ENCODE measurements at regions not wholly inside any gene's neighbourhood (a gene's known extent, or its start where the extent isn't known, plus 50 kb on each side); places are given as distances from the start of the nearest gene placed in this dataset.

DNA sequence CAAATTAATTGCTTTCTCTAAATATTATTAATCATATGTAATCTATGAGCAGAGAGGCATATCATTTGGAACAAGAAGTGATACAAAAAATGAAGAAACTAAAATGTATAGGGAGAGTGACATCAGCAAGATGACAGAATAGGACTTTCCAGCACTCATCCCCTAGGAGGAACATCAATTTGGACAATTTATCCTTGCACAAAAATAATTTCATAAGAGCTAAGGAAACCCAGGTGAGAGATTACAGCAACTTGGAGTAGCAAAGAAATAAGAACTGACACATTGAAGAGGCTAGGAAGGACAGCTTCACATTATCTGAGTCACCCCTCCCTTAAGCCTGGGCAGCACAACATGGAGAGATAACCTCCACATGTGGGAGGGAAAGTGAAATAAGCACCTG lies 347.5 kb downstream of the MAFB start:
- H4K91ac ChIP-seq (replicated peaks; ENCODE audit: insufficient read length, low read length): no peak overlapping the region
- H2BK12ac ChIP-seq (ENCODE audit: low read depth, low read length): no peak overlapping the region
- no peak overlapping the region for H3K4me3 ChIP-seq (ENCODE audit: extremely low read depth in 1 of 4, insufficient read depth in 2 of 4, low read depth in 3 of 4, low read length in 4 of 4)
- H3K14ac ChIP-seq (ENCODE audit: insufficient read length): no peak overlapping the region
- H3K79me2 ChIP-seq (ENCODE audit: control insufficient read depth in 1 of 2, insufficient read depth in 2 of 2, low read length in 2 of 2): no peaks in the 10 kb centered on the region
- H3K4ac ChIP-seq (replicated peaks; ENCODE audit: insufficient read length, low read depth, low read length): no peak overlapping the region
- H2BK20ac ChIP-seq (ENCODE audit: low read length): no peak overlapping the region
- no peak overlapping the region for H3K23ac ChIP-seq (ENCODE audit: insufficient read length)
- DNase-seq (ENCODE audit: low read depth in 1 of 2, low spot score in 2 of 2) (no peak), FAIRE-seq (no peak)
- ChIA-PET POLR2A (ENCODE audit: partially characterized antibody) (no interaction called here), CTCF (ENCODE audit: partially characterized antibody) (no interaction called here)
- no peak overlapping the region for H4K8ac ChIP-seq (ENCODE audit: extremely low read depth, insufficient read depth, low read length)
- H4K20me1 ChIP-seq (replicated peaks in 1 of 2; ENCODE audit: control insufficient read depth in 1 of 2, insufficient read depth in 2 of 2, low read length in 2 of 2): no peaks in the 10 kb centered on the region
- peaks cover 5 to 10% of the 10 kb centered on the region in 2 experiments; a peak in 2 of 4 replicates for H3K9me3 ChIP-seq (ENCODE audit: insufficient read depth in 2 of 2, low read depth in 1 of 2, low read length in 1 of 2)
- no peak overlapping the region for H3K27ac ChIP-seq (ENCODE audit: low read depth, low read length)
- H2AK5ac ChIP-seq (ENCODE audit: low read depth, low read length): no peak overlapping the region
- H3K56ac ChIP-seq (replicated peaks; ENCODE audit: insufficient read length, low read depth, low read length): no peak overlapping the region
- H2BK15ac ChIP-seq (ENCODE audit: low read length): no peak overlapping the region
- no peak overlapping the region for H2BK5ac ChIP-seq (ENCODE audit: low read depth, low read length)
- H2BK120ac ChIP-seq (replicated peaks; ENCODE audit: low read depth, low read length): no peak overlapping the region
- H3K36me3 ChIP-seq (ENCODE audit: control insufficient read depth in 2 of 4, insufficient read depth in 4 of 4, low read length in 3 of 4): no peaks in the 10 kb centered on the region
- H3K4me2 ChIP-seq (ENCODE audit: insufficient read depth in 1 of 2, low read depth in 2 of 2, low read length in 2 of 2): no peak overlapping the region
- H3K23me2 ChIP-seq (ENCODE audit: low read depth, low read length): no peaks in the 10 kb centered on the region
- H2AFZ ChIP-seq (ENCODE audit: low read length): no peak overlapping the region
- H3K18ac ChIP-seq (ENCODE audit: extremely low read depth, low read length): no peak overlapping the region
- no peak overlapping the region for H3K9ac ChIP-seq (replicated peaks in 1 of 4; ENCODE audit: extremely low read depth in 1 of 4, low read depth in 3 of 4, low read length in 3 of 4)
- H3K27me3 ChIP-seq (replicated peaks in 1 of 4; ENCODE audit: control insufficient read depth in 3 of 4, extremely low read depth in 1 of 4, insufficient read depth in 3 of 4, low read length in 3 of 4): no peaks in the 10 kb centered on the region
- H4K5ac ChIP-seq (ENCODE audit: insufficient read length, low read depth, low read length): no peak overlapping the region
- no peaks in the 10 kb centered on the region for H3K4me1 ChIP-seq (replicated peaks in 1 of 4; ENCODE audit: control insufficient read depth in 3 of 4, insufficient read depth in 4 of 4, low read length in 3 of 4)
- H3K79me1 ChIP-seq (ENCODE audit: low read depth, low read length): no peaks in the 10 kb centered on the region
- TF ChIP-seq BRCA1 (IDR thresholded peaks at IDR 0.05; ENCODE audit: low read depth, low read length): no peak
- no peak for TF ChIP-seq FOSL1 (IDR thresholded peaks at IDR 0.05; ENCODE audit: insufficient read depth, low read depth, low read length)
- TF ChIP-seq, protein P1, sequence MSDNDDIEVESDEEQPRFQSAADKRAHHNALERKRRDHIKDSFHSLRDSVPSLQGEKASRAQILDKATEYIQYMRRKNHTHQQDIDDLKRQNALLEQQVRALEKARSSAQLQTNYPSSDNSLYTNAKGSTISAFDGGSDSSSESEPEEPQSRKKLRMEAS (IDR thresholded peaks at IDR 0.05): no peak
- TF ChIP-seq NRF1 (IDR thresholded peaks at IDR 0.05; ENCODE audit: low read depth, low read length): no peak
- TF ChIP-seq HDAC2 (IDR thresholded peaks at IDR 0.05; ENCODE audit: borderline replicate concordance in 1 of 2, low read depth in 2 of 2, low read length in 2 of 2): no peak
- TF ChIP-seq, protein P2, sequence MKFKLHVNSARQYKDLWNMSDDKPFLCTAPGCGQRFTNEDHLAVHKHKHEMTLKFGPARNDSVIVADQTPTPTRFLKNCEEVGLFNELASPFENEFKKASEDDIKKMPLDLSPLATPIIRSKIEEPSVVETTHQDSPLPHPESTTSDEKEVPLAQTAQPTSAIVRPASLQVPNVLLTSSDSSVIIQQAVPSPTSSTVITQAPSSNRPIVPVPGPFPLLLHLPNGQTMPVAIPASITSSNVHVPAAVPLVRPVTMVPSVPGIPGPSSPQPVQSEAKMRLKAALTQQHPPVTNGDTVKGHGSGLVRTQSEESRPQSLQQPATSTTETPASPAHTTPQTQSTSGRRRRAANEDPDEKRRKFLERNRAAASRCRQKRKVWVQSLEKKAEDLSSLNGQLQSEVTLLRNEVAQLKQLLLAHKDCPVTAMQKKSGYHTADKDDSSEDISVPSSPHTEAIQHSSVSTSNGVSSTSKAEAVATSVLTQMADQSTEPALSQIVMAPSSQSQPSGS (IDR thresholded peaks at IDR 0.05; ENCODE audit: low read length): no peak
- TF ChIP-seq CREB1 (IDR thresholded peaks at IDR 0.05): no peak
- no peak for TF ChIP-seq RXRA (IDR thresholded peaks at IDR 0.05; ENCODE audit: insufficient read depth, low read depth, low read length)
- TF ChIP-seq KDM5A (IDR thresholded peaks at IDR 0.05; ENCODE audit: low read length): no peak
- TF ChIP-seq SAP30 (IDR thresholded peaks at IDR 0.05; ENCODE audit: insufficient read depth, insufficient replicate concordance, low read length): no peak
- TF ChIP-seq YY1 (IDR thresholded peaks at IDR 0.05; ENCODE audit: low read depth, low read length): no peak
- TF ChIP-seq, protein P3, sequence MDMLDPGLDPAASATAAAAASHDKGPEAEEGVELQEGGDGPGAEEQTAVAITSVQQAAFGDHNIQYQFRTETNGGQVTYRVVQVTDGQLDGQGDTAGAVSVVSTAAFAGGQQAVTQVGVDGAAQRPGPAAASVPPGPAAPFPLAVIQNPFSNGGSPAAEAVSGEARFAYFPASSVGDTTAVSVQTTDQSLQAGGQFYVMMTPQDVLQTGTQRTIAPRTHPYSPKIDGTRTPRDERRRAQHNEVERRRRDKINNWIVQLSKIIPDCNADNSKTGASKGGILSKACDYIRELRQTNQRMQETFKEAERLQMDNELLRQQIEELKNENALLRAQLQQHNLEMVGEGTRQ (IDR thresholded peaks at IDR 0.05; ENCODE audit: low read length): no peak
